OCI-LY7 (cell line): ENCODE measurements at regions not wholly inside any gene's neighbourhood (a gene's known extent, or its start where the extent isn't known, plus 50 kb on each side); places are given as distances from the start of the nearest gene placed in this dataset.

Source experiments
- BruUV-seq: library from RNA; stranded (reverse); fragments of 400-500 nt; replicated peaks from 2 replicates; lab custom pipeline; 2021; lab: Mats Ljungman, UMichigan
- CTCF ChIA-PET: fragments of 300-600 bp; sonication (Branson Sonifier 250); formaldehyde crosslinking; loops from one replicate; lab custom pipeline; 2022; ENCODE audit warnings: antibody characterized with exemption; ENCODE audit not compliant: unreplicated experiment; lab: Charles Lee
- POLR2A ChIA-PET: fragments of 300-600 bp; sonication (Branson Sonifier 250); formaldehyde crosslinking; loops from one replicate; lab custom pipeline; 2022; ENCODE audit warnings: antibody characterized with exemption; lab: Charles Lee
- DNase-seq: peaks from one replicate; pipeline ENCODE4 v3.0.0-alpha.2; 2015; ENCODE audit warnings: low spot score
- H2AFZ ChIP-seq: fragments of 200-600 bp; sonication (generic), shearing (Covaris generic); 2 replicates; pipeline ENCODE4 v1.6.1; 2014; ENCODE audit warnings: mild to moderate bottlenecking, antibody characterized with exemption, low read length, moderate library complexity
- H3K27ac ChIP-seq: fragments of 200-600 bp; sonication (generic); 2 replicates; pipeline ENCODE4 v1.5.1; 2014; ENCODE audit warnings: mixed run types, low read depth, mild to moderate bottlenecking, moderate library complexity, low read length, inconsistent platforms; ENCODE audit not compliant: poor library complexity, severe bottlenecking
- H3K36me3 ChIP-seq: fragments of 200-600 bp; sonication (generic); 2 replicates; pipeline ENCODE4 v1.6.1; 2014; ENCODE audit warnings: mild to moderate bottlenecking, antibody characterized with exemption, low read length, moderate library complexity, mixed read lengths; ENCODE audit not compliant: insufficient read depth
- H3K4me1 ChIP-seq: fragments of 200-600 bp; sonication (generic); 2 replicates; pipeline ENCODE4 v1.5.1; 2014; ENCODE audit warnings: mild to moderate bottlenecking, low read length; ENCODE audit not compliant: insufficient read depth, poor library complexity, severe bottlenecking
- H3K4me2 ChIP-seq: fragments of 200-600 bp; sonication (generic); 2 replicates; pipeline ENCODE4 v1.6.1; 2014; ENCODE audit warnings: mild to moderate bottlenecking, low read length
- H3K4me3 ChIP-seq: fragments of 200-600 bp; sonication (generic); 2 replicates; pipeline ENCODE4 v1.5.1; 2014; ENCODE audit warnings: mild to moderate bottlenecking, low read depth, low read length; ENCODE audit not compliant: poor library complexity, severe bottlenecking
- H3K79me2 ChIP-seq: fragments of 200-600 bp; sonication (generic); 2 replicates; pipeline ENCODE4 v1.6.1; 2016; ENCODE audit warnings: low read depth, mild to moderate bottlenecking, low read length, moderate library complexity, mixed read lengths; ENCODE audit not compliant: insufficient read depth
- H3K9me2 ChIP-seq: fragments of 200-600 bp; sonication (generic); 2 replicates; pipeline ENCODE4 v1.6.1; 2016; ENCODE audit warnings: mild to moderate bottlenecking, low read length, mixed read lengths; ENCODE audit not compliant: insufficient read depth
- H3K9me3 ChIP-seq: fragments of 200-600 bp; sonication (generic); 2 replicates; pipeline ENCODE4 v1.6.1; 2014; ENCODE audit warnings: mild to moderate bottlenecking, mixed run types, low read length, mixed read lengths
- H4K20me1 ChIP-seq: fragments of 200-600 bp; sonication (generic); 2 replicates; pipeline ENCODE4 v1.6.1; 2014; ENCODE audit warnings: mild to moderate bottlenecking, antibody characterized with exemption, low read length, moderate library complexity, mixed read lengths; ENCODE audit not compliant: insufficient read depth
- CTCF ChIP-seq: fragments of 200-600 bp; sonication (generic); conservative IDR thresholded peaks from 2 replicates; pipeline ENCODE4 v1.5.1; 2014; ENCODE audit warnings: mild to moderate bottlenecking, antibody characterized with exemption, low read length, moderate library complexity, mixed read lengths
- EZH2phosphoT487 ChIP-seq: fragments of 200-600 bp; sonication (generic); IDR thresholded peaks from 2 replicates; pipeline ENCODE4 v1.6.1; 2018; ENCODE audit warnings: low read depth, borderline replicate concordance, mild to moderate bottlenecking, mixed run types, antibody characterized with exemption, low read length, moderate library complexity, mixed read lengths
- intact Hi-C: fragments of 100-400 bp; cut with micrococcal nuclease; formaldehyde crosslinking; loops from one replicate; pipeline ENCODE4 v1.10.0; 2022; ENCODE audit not compliant: unreplicated experiment

GRCh38 chr21:27156666-27157065 is 189.8 kb upstream of the ADAMTS5 start:
- POLR2A ChIA-PET: no interaction called here
- TF ChIP-seq EZH2phosphoT487 (no peak), CTCF (no peak)

GRCh38 chr21:27155130-27155500 is 188.2 kb upstream of the ADAMTS5 start:
- H3K4me3 ChIP-seq: no peak overlapping the region
- TF ChIP-seq CTCF: no peak
- no peak for TF ChIP-seq EZH2phosphoT487
- intact Hi-C loops: no loop called here
- H3K4me2 ChIP-seq: no peak overlapping the region
- no peaks in the 10 kb centered on the region for H3K9me3 ChIP-seq
- no peaks in the 10 kb centered on the region for H3K36me3 ChIP-seq
- ChIA-PET POLR2A (interaction anchor here (0.8 kb wide), 1 partner anchor 9 kb away, joined by 4 read pairs; no protein-coding TSS in a partner anchor), CTCF (no interaction called here)
- BruUV-seq: no TSS peak
- no peaks in the 10 kb centered on the region for H3K79me2 ChIP-seq
- no peaks in the 10 kb centered on the region for H3K9me2 ChIP-seq
- H4K20me1 ChIP-seq: no peaks in the 10 kb centered on the region
- no peak overlapping the region for H3K27ac ChIP-seq
- no peak for DNase-seq
- no peaks in the 10 kb centered on the region for H3K4me1 ChIP-seq
- H2AFZ ChIP-seq: no peak overlapping the region

More at GRCh38 chr21:27156666-27157065, 189.8 kb upstream of the ADAMTS5 start:
- no peaks in the 10 kb centered on the region for H4K20me1 ChIP-seq
- no peaks in the 10 kb centered on the region for H3K4me1 ChIP-seq
- H3K79me2 ChIP-seq: no peaks in the 10 kb centered on the region
- intact Hi-C loops: no loop called here
- H3K4me3 ChIP-seq: no peak overlapping the region
- H3K9me3 ChIP-seq: no peaks in the 10 kb centered on the region
- H3K36me3 ChIP-seq: no peaks in the 10 kb centered on the region
- no TSS peak for BruUV-seq
- no peaks in the 10 kb centered on the region for H3K9me2 ChIP-seq
- no peak overlapping the region for H3K4me2 ChIP-seq
- H2AFZ ChIP-seq: no peak overlapping the region
- H3K27ac ChIP-seq: no peak overlapping the region
- CTCF ChIA-PET: no interaction called here
- DNase-seq: no peak

GRCh38 chr21:27154451-27155129 is 187.7 kb upstream of the ADAMTS5 start:
- H3K9me2 ChIP-seq: no peaks in the 10 kb centered on the region
- H4K20me1 ChIP-seq: no peaks in the 10 kb centered on the region
- BruUV-seq: no TSS peak
- no peaks in the 10 kb centered on the region for H3K9me3 ChIP-seq
- CTCF ChIA-PET: no interaction called here
- H2AFZ ChIP-seq: no peak overlapping the region
- POLR2A ChIA-PET: interaction anchor here (0.6 to 0.8 kb wide), 3 partner anchors 10 to 338 kb away, joined by 3 to 4 read pairs (median 3); no protein-coding TSS in a partner anchor
- intact Hi-C loops: no loop called here
- no peaks in the 10 kb centered on the region for H3K79me2 ChIP-seq
- DNase-seq: no peak
- no peak for TF ChIP-seq CTCF
- no peak for TF ChIP-seq EZH2phosphoT487
- no peaks in the 10 kb centered on the region for H3K4me1 ChIP-seq
- H3K36me3 ChIP-seq: no peaks in the 10 kb centered on the region
- H3K27ac ChIP-seq: no peak overlapping the region
- no peak overlapping the region for H3K4me3 ChIP-seq
- no peak overlapping the region for H3K4me2 ChIP-seq
